Natural killer cell (primary cell): ENCODE measurements at regions not wholly inside any gene's neighbourhood (a gene's known extent, or its start where the extent isn't known, plus 50 kb on each side); places are given as distances from the start of the nearest gene placed in this dataset.

Experiments used
- ATAC-seq, 3 donors: fragments of 150-1000 bp in 2 of 3; fragments of 200-7000 bp in 1 of 3; cut with Tn5 transposase; 1 replicate in 1 of 3; 2 replicates in 2 of 3; pipeline ENCODE4 v1.10.0; 2021; ENCODE audit warnings: mild to moderate bottlenecking in 2 of 3, moderate library complexity in 2 of 3
- DNase-seq, 2 donors: peaks; one replicate each; pipeline versions ENCODE4 v3.0.0 to v3.0.0-alpha.2; 2013 to 2021; ENCODE audit warnings: mixed read lengths in 1 of 2
- H3K27ac ChIP-seq: one replicate; pipeline ENCODE4 v1.5.1; 2013; ENCODE audit warnings: mild to moderate bottlenecking, low read length
- H3K27me3 ChIP-seq: one replicate; pipeline ENCODE4 v1.6.1; 2013; ENCODE audit warnings: low read length; ENCODE audit not compliant: control insufficient read depth, insufficient read depth
- H3K36me3 ChIP-seq: one replicate; pipeline ENCODE4 v1.6.1; 2013; ENCODE audit warnings: low read length; ENCODE audit not compliant: control insufficient read depth, insufficient read depth
- H3K4me1 ChIP-seq: one replicate; pipeline ENCODE4 v1.6.1; 2013; ENCODE audit warnings: low read length; ENCODE audit not compliant: control insufficient read depth, insufficient read depth
- H3K4me3 ChIP-seq: one replicate; pipeline ENCODE4 v1.5.1; 2013; ENCODE audit warnings: low read length
- H3K9me3 ChIP-seq: one replicate; pipeline ENCODE4 v1.6.1; 2013; ENCODE audit warnings: low read length; ENCODE audit not compliant: control insufficient read depth, insufficient read depth
- H3K27ac Mint-ChIP-seq, 2 donors: one replicate each; pipeline ENCODE4 v1.8.0; 2022; ENCODE audit warnings: mild to moderate bottlenecking in 2 of 2, mixed read lengths in 2 of 2, moderate library complexity in 1 of 2
- H3K27me3 Mint-ChIP-seq, 2 donors: one replicate each; pipeline ENCODE4 v1.8.0; 2022; ENCODE audit warnings: low read depth in 2 of 2, mixed read lengths in 2 of 2
- H3K36me3 Mint-ChIP-seq: one replicate; pipeline ENCODE4 v1.8.0; 2022; ENCODE audit warnings: mixed read lengths
- H3K4me1 Mint-ChIP-seq, 2 donors: one replicate each; pipeline ENCODE4 v1.8.0; 2022; ENCODE audit warnings: mixed read lengths in 2 of 2
- H3K4me3 Mint-ChIP-seq: one replicate; pipeline ENCODE4 v1.8.0; 2022; ENCODE audit warnings: mild to moderate bottlenecking, moderate library complexity, mixed read lengths
- H3K9me3 Mint-ChIP-seq, 2 donors: one replicate each; pipeline ENCODE4 v1.8.0; 2022; ENCODE audit warnings: mixed read lengths in 2 of 2
- WGBS: methylation state at CpG from one replicate; pipeline ENCODE4 v1.1.7; 2013; ENCODE audit warnings: missing lambda C conversion rate; ENCODE audit not compliant: insufficient coverage; 5-methylcytosine and 5-hydroxymethylcytosine counted together
- intact Hi-C: fragments of 100-400 bp; cut with micrococcal nuclease; formaldehyde crosslinking; loops from one replicate; pipeline ENCODE4 v1.14.2; 2022
- TF ChIP-seq, protein P1 (sequence below): fragments of 200-600 bp; IDR thresholded peaks from one replicate; pipeline ENCODE4 v1.8.0; 2022; ENCODE audit warnings: antibody characterized with exemption

DNA sequence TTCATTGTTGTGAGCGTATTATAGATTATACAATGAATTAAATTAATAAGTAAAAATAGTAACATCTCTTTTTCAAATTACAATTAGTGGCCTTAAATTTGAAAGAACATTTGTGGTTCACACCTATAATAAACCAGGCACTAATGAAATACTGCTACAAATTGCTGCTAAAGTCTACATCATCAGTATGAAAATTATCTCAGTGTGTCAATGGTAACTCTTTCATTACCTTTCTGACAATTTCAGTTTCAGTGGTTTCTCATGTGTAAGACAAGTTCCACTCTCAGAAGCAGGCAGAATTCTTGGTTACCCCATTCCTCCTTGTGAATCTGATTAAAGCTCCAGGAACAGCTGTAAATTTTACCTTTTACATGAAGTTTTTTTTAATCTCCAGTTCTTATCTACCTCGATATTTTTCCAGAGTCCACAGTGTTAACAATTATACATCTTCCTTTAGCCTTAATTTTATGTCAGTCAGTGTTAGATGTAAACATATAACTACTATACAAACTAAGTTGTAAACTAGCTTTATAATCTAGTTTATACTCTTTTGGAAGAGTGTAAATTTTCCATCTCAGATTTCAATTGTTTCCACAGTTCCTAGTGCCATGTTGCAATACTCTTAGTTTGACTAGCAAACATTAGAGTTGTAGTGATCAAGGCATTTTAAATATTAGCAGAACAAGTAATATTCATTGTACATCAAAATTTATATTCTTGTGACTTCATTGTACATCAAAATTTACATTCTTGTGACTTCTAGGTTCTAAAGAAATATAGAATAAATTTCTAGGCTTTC lies 1038.4 kb downstream of the EPHA7 start:
- DNase-seq (no peak), ATAC-seq (no peak)
- H3K4me3 ChIP-seq, result no peak overlapping the region
- H3K4me1 ChIP-seq, result no peaks in the 10 kb centered on the region
- Mint-ChIP-seq H3K36me3 (no peaks in the 10 kb centered on the region), H3K4me3 (no peak overlapping the region), H3K27ac (no peak overlapping the region), H3K27me3 (no peaks in the 10 kb centered on the region), H3K9me3 (peaks cover 2 to 3% of the 10 kb centered on the region in 2 donors), H3K4me1 (no peaks in the 10 kb centered on the region)
- no CpG with 5 or more reads among the region's 2 CpGs for WGBS
- no peaks in the 10 kb centered on the region for H3K36me3 ChIP-seq
- intact Hi-C loops, result no loop called here
- H3K27ac ChIP-seq, result no peak overlapping the region
- no peaks in the 10 kb centered on the region for H3K9me3 ChIP-seq
- TF ChIP-seq, protein P1, sequence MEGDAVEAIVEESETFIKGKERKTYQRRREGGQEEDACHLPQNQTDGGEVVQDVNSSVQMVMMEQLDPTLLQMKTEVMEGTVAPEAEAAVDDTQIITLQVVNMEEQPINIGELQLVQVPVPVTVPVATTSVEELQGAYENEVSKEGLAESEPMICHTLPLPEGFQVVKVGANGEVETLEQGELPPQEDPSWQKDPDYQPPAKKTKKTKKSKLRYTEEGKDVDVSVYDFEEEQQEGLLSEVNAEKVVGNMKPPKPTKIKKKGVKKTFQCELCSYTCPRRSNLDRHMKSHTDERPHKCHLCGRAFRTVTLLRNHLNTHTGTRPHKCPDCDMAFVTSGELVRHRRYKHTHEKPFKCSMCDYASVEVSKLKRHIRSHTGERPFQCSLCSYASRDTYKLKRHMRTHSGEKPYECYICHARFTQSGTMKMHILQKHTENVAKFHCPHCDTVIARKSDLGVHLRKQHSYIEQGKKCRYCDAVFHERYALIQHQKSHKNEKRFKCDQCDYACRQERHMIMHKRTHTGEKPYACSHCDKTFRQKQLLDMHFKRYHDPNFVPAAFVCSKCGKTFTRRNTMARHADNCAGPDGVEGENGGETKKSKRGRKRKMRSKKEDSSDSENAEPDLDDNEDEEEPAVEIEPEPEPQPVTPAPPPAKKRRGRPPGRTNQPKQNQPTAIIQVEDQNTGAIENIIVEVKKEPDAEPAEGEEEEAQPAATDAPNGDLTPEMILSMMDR, result no peak
- H3K27me3 ChIP-seq, result no peaks in the 10 kb centered on the region

DNA sequence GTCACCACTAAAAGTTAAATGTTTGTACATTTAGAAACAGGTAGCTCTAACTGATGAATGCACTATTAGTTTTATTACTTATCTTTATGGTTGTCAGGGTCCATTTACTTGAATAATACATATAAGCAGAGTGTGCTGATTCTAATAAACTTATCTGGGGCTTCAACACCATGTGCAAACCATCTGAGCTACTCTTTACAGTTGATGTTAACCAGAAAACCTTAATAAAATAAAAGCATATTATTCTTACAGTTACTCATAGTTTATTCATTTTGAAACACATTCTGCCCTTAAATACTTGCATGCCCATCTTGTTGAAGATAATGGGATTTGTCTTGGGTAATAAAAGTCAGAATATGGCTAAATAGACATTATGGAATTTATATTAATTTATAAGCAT lies 1042.2 kb downstream of the EPHA7 start:
- Mint-ChIP-seq H3K27me3 (no peaks in the 10 kb centered on the region), H3K9me3 (peaks cover 7 to 10% of the 10 kb centered on the region in 2 donors), H3K27ac (no peak overlapping the region), H3K4me1 (no peaks in the 10 kb centered on the region), H3K4me3 (no peak overlapping the region), H3K36me3 (no peaks in the 10 kb centered on the region)
- TF ChIP-seq, protein P1, result no peak
- no peak for DNase-seq
- ATAC-seq, result no peak
- H3K36me3 ChIP-seq, result no peaks in the 10 kb centered on the region
- intact Hi-C loops, result no loop called here
- H3K4me3 ChIP-seq, result no peak overlapping the region
- H3K9me3 ChIP-seq, result no peaks in the 10 kb centered on the region
- no peaks in the 10 kb centered on the region for H3K27me3 ChIP-seq
- no peak overlapping the region for H3K27ac ChIP-seq
- H3K4me1 ChIP-seq, result no peaks in the 10 kb centered on the region

DNA sequence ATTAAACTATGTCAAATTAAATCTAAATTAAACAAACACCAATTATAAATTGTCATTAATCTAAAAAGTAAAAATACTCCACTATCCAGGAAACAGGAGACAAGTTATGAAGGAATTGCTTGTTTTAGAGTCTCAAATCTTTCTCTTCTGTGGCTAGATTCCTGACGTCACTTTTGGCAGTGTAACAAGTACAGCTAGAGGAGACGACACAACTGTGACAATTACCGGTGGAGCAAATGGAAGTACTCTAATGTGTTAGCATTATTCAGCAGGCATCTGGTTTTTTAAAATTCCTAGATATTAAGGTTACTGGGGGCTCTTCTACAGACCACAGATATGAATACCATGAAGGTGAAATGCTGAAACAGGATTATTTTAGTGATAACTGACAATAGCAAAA lies 1042.7 kb downstream of the EPHA7 start:
- no peak for DNase-seq
- ATAC-seq, result no peak

More for the DNA sequence above, 1042.7 kb downstream of the EPHA7 start:
- no peaks in the 10 kb centered on the region for H3K27me3 Mint-ChIP-seq
- H3K27ac Mint-ChIP-seq, result no peak overlapping the region
- Histone ChIP-seq H3K27ac (no peak overlapping the region), H3K4me1 (no peaks in the 10 kb centered on the region), H3K4me3 (no peak overlapping the region), H3K27me3 (no peaks in the 10 kb centered on the region), H3K36me3 (no peaks in the 10 kb centered on the region), H3K9me3 (no peaks in the 10 kb centered on the region)
- H3K36me3 Mint-ChIP-seq, result no peaks in the 10 kb centered on the region
- peaks cover 10 to 12% of the 10 kb centered on the region in 2 donors for H3K9me3 Mint-ChIP-seq
- H3K4me3 Mint-ChIP-seq, result no peak overlapping the region
- intact Hi-C loops, result no loop called here
- TF ChIP-seq, protein P1, result no peak
- no peaks in the 10 kb centered on the region for H3K4me1 Mint-ChIP-seq
- WGBS, result 75% methylated on average over 3 of the region's 3 CpGs
